ENCODE measurements at regions not wholly inside any gene's neighbourhood (a gene's known extent, or its start where the extent isn't known, plus 50 kb on each side); places are given as distances from the start of the nearest gene placed in this dataset.

DNA sequence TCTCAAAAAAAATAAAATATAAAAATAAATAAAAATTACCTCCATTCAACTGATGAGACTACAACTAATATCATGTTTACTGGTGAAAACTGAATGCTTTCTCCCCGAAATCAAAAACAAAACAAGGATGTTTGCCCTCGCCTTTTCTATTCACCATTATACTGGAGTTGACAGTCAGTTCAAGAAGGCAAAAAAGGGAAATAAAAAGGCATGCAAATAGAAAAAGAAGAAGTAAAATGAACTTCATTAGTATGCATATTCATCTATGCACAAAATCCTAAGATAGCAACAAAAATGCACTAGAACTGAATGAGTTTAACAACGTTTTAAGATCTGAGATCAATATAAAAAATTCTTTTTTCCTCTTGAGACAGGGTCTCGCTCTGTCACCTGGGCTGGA lies 72.7 kb upstream of the FAM174B start:
- TF ChIP-seq, protein P1, sequence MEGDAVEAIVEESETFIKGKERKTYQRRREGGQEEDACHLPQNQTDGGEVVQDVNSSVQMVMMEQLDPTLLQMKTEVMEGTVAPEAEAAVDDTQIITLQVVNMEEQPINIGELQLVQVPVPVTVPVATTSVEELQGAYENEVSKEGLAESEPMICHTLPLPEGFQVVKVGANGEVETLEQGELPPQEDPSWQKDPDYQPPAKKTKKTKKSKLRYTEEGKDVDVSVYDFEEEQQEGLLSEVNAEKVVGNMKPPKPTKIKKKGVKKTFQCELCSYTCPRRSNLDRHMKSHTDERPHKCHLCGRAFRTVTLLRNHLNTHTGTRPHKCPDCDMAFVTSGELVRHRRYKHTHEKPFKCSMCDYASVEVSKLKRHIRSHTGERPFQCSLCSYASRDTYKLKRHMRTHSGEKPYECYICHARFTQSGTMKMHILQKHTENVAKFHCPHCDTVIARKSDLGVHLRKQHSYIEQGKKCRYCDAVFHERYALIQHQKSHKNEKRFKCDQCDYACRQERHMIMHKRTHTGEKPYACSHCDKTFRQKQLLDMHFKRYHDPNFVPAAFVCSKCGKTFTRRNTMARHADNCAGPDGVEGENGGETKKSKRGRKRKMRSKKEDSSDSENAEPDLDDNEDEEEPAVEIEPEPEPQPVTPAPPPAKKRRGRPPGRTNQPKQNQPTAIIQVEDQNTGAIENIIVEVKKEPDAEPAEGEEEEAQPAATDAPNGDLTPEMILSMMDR (IDR thresholded peaks at IDR 0.05; ENCODE audit: insufficient read depth, low read length, poor library complexity, severe bottlenecking) = no peak
- no peak for TF ChIP-seq EZH2phosphoT487 (conservative IDR thresholded peaks at IDR 0.05; ENCODE audit: low read length)

All from SU-DHL-6 (cell line).